OCI-LY7 (cell line): ENCODE measurements at regions not wholly inside any gene's neighbourhood (a gene's known extent, or its start where the extent isn't known, plus 50 kb on each side); places are given as distances from the start of the nearest gene placed in this dataset.
"Not testable (repeated sequence)": the region's sequence is repeated elsewhere in the genome, so short reads cannot be mapped to it uniquely, and the experiment has no call there.

ENCODE experiments used
- BruUV-seq: library from RNA; stranded (reverse); fragments of 400-500 nt; replicated peaks from 2 replicates; lab custom pipeline; 2021; lab: Mats Ljungman, UMichigan
- CTCF ChIA-PET: fragments of 300-600 bp; sonication (Branson Sonifier 250); formaldehyde crosslinking; loops from one replicate; lab custom pipeline; 2022; ENCODE audit warnings: antibody characterized with exemption; ENCODE audit not compliant: unreplicated experiment; lab: Charles Lee
- POLR2A ChIA-PET: fragments of 300-600 bp; sonication (Branson Sonifier 250); formaldehyde crosslinking; loops from one replicate; lab custom pipeline; 2022; ENCODE audit warnings: antibody characterized with exemption; lab: Charles Lee
- DNase-seq: peaks from one replicate; pipeline ENCODE4 v3.0.0-alpha.2; 2015; ENCODE audit warnings: low spot score
- H2AFZ ChIP-seq: fragments of 200-600 bp; sonication (generic), shearing (Covaris generic); 2 replicates; pipeline ENCODE4 v1.6.1; 2014; ENCODE audit warnings: mild to moderate bottlenecking, antibody characterized with exemption, low read length, moderate library complexity
- H3K27ac ChIP-seq: fragments of 200-600 bp; sonication (generic); 2 replicates; pipeline ENCODE4 v1.5.1; 2014; ENCODE audit warnings: mixed run types, low read depth, mild to moderate bottlenecking, moderate library complexity, low read length, inconsistent platforms; ENCODE audit not compliant: poor library complexity, severe bottlenecking
- H3K36me3 ChIP-seq: fragments of 200-600 bp; sonication (generic); 2 replicates; pipeline ENCODE4 v1.6.1; 2014; ENCODE audit warnings: mild to moderate bottlenecking, antibody characterized with exemption, low read length, moderate library complexity, mixed read lengths; ENCODE audit not compliant: insufficient read depth
- H3K4me1 ChIP-seq: fragments of 200-600 bp; sonication (generic); 2 replicates; pipeline ENCODE4 v1.5.1; 2014; ENCODE audit warnings: mild to moderate bottlenecking, low read length; ENCODE audit not compliant: insufficient read depth, poor library complexity, severe bottlenecking
- H3K4me2 ChIP-seq: fragments of 200-600 bp; sonication (generic); 2 replicates; pipeline ENCODE4 v1.6.1; 2014; ENCODE audit warnings: mild to moderate bottlenecking, low read length
- H3K4me3 ChIP-seq: fragments of 200-600 bp; sonication (generic); 2 replicates; pipeline ENCODE4 v1.5.1; 2014; ENCODE audit warnings: mild to moderate bottlenecking, low read depth, low read length; ENCODE audit not compliant: poor library complexity, severe bottlenecking
- H3K79me2 ChIP-seq: fragments of 200-600 bp; sonication (generic); 2 replicates; pipeline ENCODE4 v1.6.1; 2016; ENCODE audit warnings: low read depth, mild to moderate bottlenecking, low read length, moderate library complexity, mixed read lengths; ENCODE audit not compliant: insufficient read depth
- H3K9me2 ChIP-seq: fragments of 200-600 bp; sonication (generic); 2 replicates; pipeline ENCODE4 v1.6.1; 2016; ENCODE audit warnings: mild to moderate bottlenecking, low read length, mixed read lengths; ENCODE audit not compliant: insufficient read depth
- H3K9me3 ChIP-seq: fragments of 200-600 bp; sonication (generic); 2 replicates; pipeline ENCODE4 v1.6.1; 2014; ENCODE audit warnings: mild to moderate bottlenecking, mixed run types, low read length, mixed read lengths
- H4K20me1 ChIP-seq: fragments of 200-600 bp; sonication (generic); 2 replicates; pipeline ENCODE4 v1.6.1; 2014; ENCODE audit warnings: mild to moderate bottlenecking, antibody characterized with exemption, low read length, moderate library complexity, mixed read lengths; ENCODE audit not compliant: insufficient read depth
- CTCF ChIP-seq: fragments of 200-600 bp; sonication (generic); conservative IDR thresholded peaks from 2 replicates; pipeline ENCODE4 v1.5.1; 2014; ENCODE audit warnings: mild to moderate bottlenecking, antibody characterized with exemption, low read length, moderate library complexity, mixed read lengths
- EZH2phosphoT487 ChIP-seq: fragments of 200-600 bp; sonication (generic); IDR thresholded peaks from 2 replicates; pipeline ENCODE4 v1.6.1; 2018; ENCODE audit warnings: low read depth, borderline replicate concordance, mild to moderate bottlenecking, mixed run types, antibody characterized with exemption, low read length, moderate library complexity, mixed read lengths
- intact Hi-C: fragments of 100-400 bp; cut with micrococcal nuclease; formaldehyde crosslinking; loops from one replicate; pipeline ENCODE4 v1.10.0; 2022; ENCODE audit not compliant: unreplicated experiment

DNA sequence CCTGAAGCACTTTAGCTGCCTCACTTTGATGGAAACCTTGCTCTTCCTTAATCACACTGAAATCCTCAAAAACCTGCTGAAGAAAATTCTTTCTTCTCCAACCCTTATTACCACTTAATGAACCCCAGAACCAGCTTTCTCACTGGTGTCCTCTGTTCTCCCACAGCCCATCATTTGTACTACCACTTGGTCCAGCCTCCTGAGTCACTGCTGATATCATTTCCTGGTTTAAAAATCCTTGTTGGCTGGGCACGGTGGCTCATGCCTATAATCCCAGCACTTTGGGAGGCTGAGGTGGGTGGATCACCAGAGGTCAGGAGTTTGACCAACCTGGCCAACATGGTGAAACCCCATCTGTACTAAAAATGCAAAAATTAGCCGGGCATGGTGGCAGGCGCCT is 418.6 kb upstream of the KCNMB2 start:
- H3K4me1 ChIP-seq = no peaks in the 10 kb centered on the region
- H2AFZ ChIP-seq = no peak overlapping the region
- CTCF ChIA-PET = no interaction called here
- no peaks in the 10 kb centered on the region for H3K36me3 ChIP-seq
- no TSS peak for BruUV-seq
- POLR2A ChIA-PET = interaction anchor here (0.5 kb wide), 1 partner anchor 1673 kb away, joined by 3 read pairs; no protein-coding TSS in a partner anchor
- H3K9me2 ChIP-seq = no peaks in the 10 kb centered on the region
- TF ChIP-seq EZH2phosphoT487 (no peak), CTCF (no peak)
- intact Hi-C loops = no loop called here
- no peaks in the 10 kb centered on the region for H3K9me3 ChIP-seq
- no peak overlapping the region for H3K27ac ChIP-seq
- H3K4me3 ChIP-seq = no peak overlapping the region
- DNase-seq = no peak
- no peak overlapping the region for H3K4me2 ChIP-seq
- H4K20me1 ChIP-seq = no peaks in the 10 kb centered on the region
- H3K79me2 ChIP-seq = no peaks in the 10 kb centered on the region

DNA sequence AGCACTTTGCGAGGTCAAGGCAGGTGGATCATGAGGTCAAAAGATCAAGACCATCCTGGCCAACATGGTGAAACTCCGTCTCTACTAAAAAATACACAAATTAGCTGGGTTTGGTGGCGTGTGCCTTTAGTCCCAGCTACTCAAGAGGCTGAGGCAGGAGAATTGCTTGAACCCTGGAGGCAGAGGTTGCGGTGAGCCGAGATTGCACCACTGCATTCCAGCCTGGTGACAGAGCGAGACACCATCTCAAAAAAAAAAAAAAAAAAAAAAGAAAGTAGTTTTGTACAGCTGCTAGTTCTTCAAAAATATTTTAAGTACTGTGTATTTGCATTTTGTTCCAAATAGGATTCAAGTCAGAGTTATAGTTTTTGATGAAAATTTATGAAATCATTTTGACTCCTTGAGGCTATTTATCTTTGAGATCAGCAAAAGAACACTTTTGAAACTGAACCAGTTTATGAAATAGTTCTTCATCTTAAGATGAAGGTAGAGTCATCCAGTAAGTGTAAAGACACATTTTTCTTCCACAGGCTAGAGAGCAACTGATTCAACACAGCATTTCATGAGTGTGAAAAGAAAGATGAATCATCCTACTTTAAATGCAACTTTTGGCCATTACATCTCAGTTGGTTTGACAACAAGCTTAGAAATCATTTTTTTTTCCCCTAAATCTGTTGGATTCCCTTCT is 416.5 kb upstream of the KCNMB2 start:
- H3K9me3 ChIP-seq, H3K4me3 ChIP-seq, H3K79me2 ChIP-seq, H4K20me1 ChIP-seq, H3K27ac ChIP-seq, DNase-seq, H2AFZ ChIP-seq, BruUV-seq, H3K4me2 ChIP-seq, H3K4me1 ChIP-seq, intact Hi-C loops, H3K9me2 ChIP-seq, CTCF ChIA-PET, H3K36me3 ChIP-seq: not testable (repeated sequence)
- POLR2A ChIA-PET = interaction anchor here (0.6 to 0.7 kb wide), 2 partner anchors 174 to 1057 kb away, joined by 3 read pairs; no protein-coding TSS in a partner anchor

GRCh38 chr3:178120367-178120766 is 415.9 kb upstream of the KCNMB2 start:
- Histone ChIP-seq H3K4me2 (no peak overlapping the region), H4K20me1 (no peaks in the 10 kb centered on the region), H3K4me3 (no peak overlapping the region), H3K9me3 (no peaks in the 10 kb centered on the region), H2AFZ (no peak overlapping the region), H3K9me2 (no peaks in the 10 kb centered on the region), H3K79me2 (no peaks in the 10 kb centered on the region), H3K4me1 (no peaks in the 10 kb centered on the region), H3K27ac (no peak overlapping the region), H3K36me3 (no peaks in the 10 kb centered on the region)
- POLR2A ChIA-PET = interaction anchor here (0.6 kb wide), 1 partner anchor 175 kb away, joined by 3 read pairs; no protein-coding TSS in a partner anchor
- no TSS peak for BruUV-seq
- intact Hi-C loops = no loop called here
- CTCF ChIA-PET = interaction anchor here (0.6 kb wide), 1 partner anchor 1095 kb away, joined by 3 read pairs; no protein-coding TSS in a partner anchor
- no peak for DNase-seq
- no peak for TF ChIP-seq EZH2phosphoT487
- TF ChIP-seq CTCF = no peak
